ENCODE measurements at regions not wholly inside any gene's neighbourhood (a gene's known extent, or its start where the extent isn't known, plus 50 kb on each side); places are given as distances from the start of the nearest gene placed in this dataset.

GRCh38 chr22:44382116-44383038, 69.6 kb upstream of the SHISAL1 start:
- ChIA-PET POLR2A (no interaction called here), CTCF (no interaction called here)
- H3K36me3 ChIP-seq (ENCODE audit: control insufficient read depth in 2 of 3, insufficient read depth in 3 of 3, low read length in 3 of 3): no peaks in the 10 kb centered on the region
- no peak overlapping the region for H3K4me3 ChIP-seq (ENCODE audit: low read length)
- Mint-ChIP-seq H3K36me3 (no peaks in the 10 kb centered on the region), H3K9me3 (peaks cover 0 to 17% (median 5%) of the 10 kb centered on the region in 11 donors), H3K4me3 (no peak overlapping the region), H3K27me3 (peaks cover 0 to 29% (median 12%) of the 10 kb centered on the region in 5 donors), H3K27ac (no peak overlapping the region), H3K4me1 (no peaks in the 10 kb centered on the region)
- ATAC-seq: no peak
- DNase-seq: no peak
- no peaks in the 10 kb centered on the region for H3K27me3 ChIP-seq (ENCODE audit: control insufficient read depth in 2 of 2, insufficient read depth in 2 of 2, low read length in 2 of 2)
- H3K27ac ChIP-seq (ENCODE audit: low read depth, low read length): no peak overlapping the region
- intact Hi-C loops (cut with micrococcal nuclease): no loop called here
- H3K9me3 ChIP-seq (ENCODE audit: control insufficient read depth in 2 of 3, low read length in 3 of 3): no peaks in the 10 kb centered on the region
- H3K4me1 ChIP-seq (ENCODE audit: control insufficient read depth in 2 of 2, insufficient read depth in 2 of 2, low read length in 2 of 2): no peaks in the 10 kb centered on the region

DNA sequence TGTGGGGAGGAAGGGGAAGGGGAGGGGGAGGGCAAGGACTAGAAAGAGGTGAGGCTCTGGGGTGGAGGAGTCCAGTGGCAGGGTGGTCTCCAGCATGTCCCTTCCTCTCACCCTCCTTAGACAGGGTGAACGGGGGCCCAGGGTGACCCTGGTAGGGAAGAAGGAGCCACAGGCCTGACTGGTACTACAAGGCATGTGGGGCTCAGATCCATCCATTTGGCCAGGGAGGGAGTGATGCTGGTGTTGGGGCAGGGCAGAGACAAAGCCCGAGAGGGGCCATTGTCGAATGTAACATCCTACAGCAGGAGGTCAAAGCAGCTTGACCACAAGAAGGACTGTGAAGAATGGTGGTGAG, 69.0 kb upstream of the SHISAL1 start:
- Mint-ChIP-seq H3K9me3 (peaks cover 0 to 20% (median 5%) of the 10 kb centered on the region in 11 donors), H3K27ac (no peak overlapping the region), H3K4me3 (no peak overlapping the region), H3K27me3 (peaks cover 0 to 23% (median 11%) of the 10 kb centered on the region in 5 donors), H3K4me1 (no peaks in the 10 kb centered on the region), H3K36me3 (no peaks in the 10 kb centered on the region)
- no peaks in the 10 kb centered on the region for H3K9me3 ChIP-seq (ENCODE audit: control insufficient read depth in 2 of 3, low read length in 3 of 3)
- DNase-seq (no peak), ATAC-seq (no peak)
- no peaks in the 10 kb centered on the region for H3K36me3 ChIP-seq (ENCODE audit: control insufficient read depth in 2 of 3, insufficient read depth in 3 of 3, low read length in 3 of 3)
- H3K27me3 ChIP-seq (ENCODE audit: control insufficient read depth in 2 of 2, insufficient read depth in 2 of 2, low read length in 2 of 2): no peaks in the 10 kb centered on the region
- intact Hi-C loops (cut with micrococcal nuclease): no loop called here
- no peaks in the 10 kb centered on the region for H3K4me1 ChIP-seq (ENCODE audit: control insufficient read depth in 2 of 2, insufficient read depth in 2 of 2, low read length in 2 of 2)
- ChIA-PET CTCF (no interaction called here), POLR2A (no interaction called here)
- no peak overlapping the region for H3K27ac ChIP-seq (ENCODE audit: low read depth, low read length)
- no peak overlapping the region for H3K4me3 ChIP-seq (ENCODE audit: low read length)

DNA sequence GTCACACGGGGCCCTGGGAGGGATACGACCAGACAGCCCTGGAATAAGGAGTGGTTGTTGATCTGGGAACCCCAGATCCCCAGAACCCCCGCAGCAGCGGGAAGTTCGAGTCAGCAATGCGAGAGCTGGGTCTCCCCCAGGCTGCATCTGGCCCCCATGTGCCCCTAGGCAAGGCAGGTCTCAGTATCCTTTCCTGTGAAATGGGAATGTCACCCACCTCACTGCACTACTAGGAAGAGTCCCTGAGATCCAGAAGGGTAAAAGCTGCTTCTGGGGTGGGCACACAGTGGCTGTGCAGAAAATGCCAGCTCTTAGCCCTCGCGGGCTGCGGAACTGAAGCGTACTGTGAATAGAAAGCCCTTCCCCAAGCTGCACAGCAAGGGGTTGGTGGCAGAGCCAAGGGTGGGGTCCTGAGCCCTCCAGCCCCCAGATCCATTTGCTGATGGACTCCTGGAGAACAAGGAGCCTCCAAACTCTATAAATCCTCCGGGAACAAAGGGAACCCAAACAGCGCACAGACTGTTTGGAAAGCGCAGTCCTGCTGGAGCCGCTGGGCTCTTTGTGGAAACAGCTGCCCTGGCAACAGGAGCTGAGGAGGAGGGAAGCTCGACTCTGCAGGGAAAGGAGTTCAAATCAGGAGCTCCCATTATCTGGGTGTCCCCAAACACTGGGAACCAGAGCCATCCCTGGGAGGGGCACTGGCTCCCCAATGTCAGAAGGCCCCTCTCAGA, 68.2 kb upstream of the SHISAL1 start:
- DNase-seq (no peak), ATAC-seq (no peak)
- Mint-ChIP-seq H3K9me3 (peaks cover 0 to 25% (median 8%) of the 10 kb centered on the region in 11 donors), H3K36me3 (peaks cover 0 to 4% (median 0%) of the 10 kb centered on the region in 5 donors), H3K4me3 (no peak overlapping the region), H3K4me1 (no peaks in the 10 kb centered on the region), H3K27ac (no peak overlapping the region), H3K27me3 (peaks cover 0 to 22% (median 11%) of the 10 kb centered on the region in 5 donors)
- Histone ChIP-seq H3K27me3 (ENCODE audit: control insufficient read depth in 2 of 2, insufficient read depth in 2 of 2, low read length in 2 of 2) (no peaks in the 10 kb centered on the region), H3K36me3 (ENCODE audit: control insufficient read depth in 2 of 3, insufficient read depth in 3 of 3, low read length in 3 of 3) (no peaks in the 10 kb centered on the region), H3K27ac (ENCODE audit: low read depth, low read length) (no peak overlapping the region), H3K4me1 (ENCODE audit: control insufficient read depth in 2 of 2, insufficient read depth in 2 of 2, low read length in 2 of 2) (no peaks in the 10 kb centered on the region), H3K4me3 (ENCODE audit: low read length) (no peak overlapping the region), H3K9me3 (ENCODE audit: control insufficient read depth in 2 of 3, low read length in 3 of 3) (no peaks in the 10 kb centered on the region)
- ChIA-PET POLR2A (no interaction called here), CTCF (no interaction called here)
- intact Hi-C loops (cut with micrococcal nuclease): no loop called here

GRCh38 chr22:44379817-44380755, 67.3 kb upstream of the SHISAL1 start:
- H3K4me3 ChIP-seq (ENCODE audit: low read length): no peak overlapping the region
- peaks cover 0 to 6% (median 0%) of the 10 kb centered on the region in 3 experiments for H3K9me3 ChIP-seq (ENCODE audit: control insufficient read depth in 2 of 3, low read length in 3 of 3)
- H3K4me1 ChIP-seq (ENCODE audit: control insufficient read depth in 2 of 2, insufficient read depth in 2 of 2, low read length in 2 of 2): no peaks in the 10 kb centered on the region
- POLR2A ChIA-PET: no interaction called here
- ATAC-seq: no peak
- no peak for DNase-seq
- H3K4me1 Mint-ChIP-seq: no peaks in the 10 kb centered on the region
- peaks cover 0 to 34% (median 13%) of the 10 kb centered on the region in 11 donors for H3K9me3 Mint-ChIP-seq
- H3K36me3 ChIP-seq (ENCODE audit: control insufficient read depth in 2 of 3, insufficient read depth in 3 of 3, low read length in 3 of 3): no peaks in the 10 kb centered on the region
- H3K27ac Mint-ChIP-seq: no peak overlapping the region
- intact Hi-C loops (cut with micrococcal nuclease): no loop called here
- CTCF ChIA-PET: no interaction called here
- H3K27me3 ChIP-seq (ENCODE audit: control insufficient read depth in 2 of 2, insufficient read depth in 2 of 2, low read length in 2 of 2): no peaks in the 10 kb centered on the region
- peaks cover 5 to 27% (median 15%) of the 10 kb centered on the region in 5 donors for H3K27me3 Mint-ChIP-seq
- H3K36me3 Mint-ChIP-seq: peaks cover 0 to 11% (median 0%) of the 10 kb centered on the region in 5 donors
- H3K27ac ChIP-seq (ENCODE audit: low read depth, low read length): no peak overlapping the region
- H3K4me3 Mint-ChIP-seq: no peak overlapping the region

- H3K9me3 Mint-ChIP-seq: peaks cover 0 to 51% (median 18%) of the 10 kb centered on the region in 11 donors
- intact Hi-C loops (cut with micrococcal nuclease): no loop called here
- peaks cover 0 to 22% (median 0%) of the 10 kb centered on the region in 5 donors for H3K36me3 Mint-ChIP-seq
- POLR2A ChIA-PET: no interaction called here
- no peak overlapping the region for H3K4me3 Mint-ChIP-seq
- CTCF ChIA-PET: no interaction called here
- DNase-seq: no peak
- no peak overlapping the region for H3K27ac Mint-ChIP-seq
- H3K27me3 Mint-ChIP-seq: peaks cover 14 to 31% (median 16%) of the 10 kb centered on the region in 5 donors
- no peak for ATAC-seq
- no peaks in the 10 kb centered on the region for H3K4me1 ChIP-seq (ENCODE audit: control insufficient read depth in 2 of 2, insufficient read depth in 2 of 2, low read length in 2 of 2)
- peaks cover 0 to 12% (median 0%) of the 10 kb centered on the region in 3 experiments for H3K9me3 ChIP-seq (ENCODE audit: control insufficient read depth in 2 of 3, low read length in 3 of 3)
- no peaks in the 10 kb centered on the region for H3K27me3 ChIP-seq (ENCODE audit: control insufficient read depth in 2 of 2, insufficient read depth in 2 of 2, low read length in 2 of 2)
- no peaks in the 10 kb centered on the region for H3K4me1 Mint-ChIP-seq
- no peak overlapping the region for H3K27ac ChIP-seq (ENCODE audit: low read depth, low read length)
- H3K4me3 ChIP-seq (ENCODE audit: low read length): no peak overlapping the region
- H3K36me3 ChIP-seq (ENCODE audit: control insufficient read depth in 2 of 3, insufficient read depth in 3 of 3, low read length in 3 of 3): no peaks in the 10 kb centered on the region
These were observed 65.6 kb upstream of the SHISAL1 start for GRCh38 chr22:44378380-44378779.

DNA sequence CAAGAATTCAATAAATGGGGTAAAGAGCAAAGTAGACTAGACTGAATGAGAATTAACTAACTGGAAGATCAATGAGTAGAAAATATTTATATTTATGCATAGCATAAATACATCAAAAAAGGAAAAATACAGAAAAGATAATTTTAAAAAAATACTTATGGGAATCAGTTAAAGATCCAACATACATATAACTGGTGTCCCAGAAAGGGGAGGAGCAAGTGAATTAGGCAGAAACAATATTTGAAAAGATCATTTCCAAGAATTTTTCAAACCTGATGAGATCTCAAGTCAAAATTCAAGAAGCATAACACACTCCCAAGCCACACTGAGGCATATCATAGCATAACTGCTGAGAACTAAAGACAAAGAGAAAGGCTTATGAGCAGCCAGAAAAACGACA, 62.7 kb upstream of the SHISAL1 start:
- no peaks in the 10 kb centered on the region for H3K27me3 ChIP-seq (ENCODE audit: control insufficient read depth in 2 of 2, insufficient read depth in 2 of 2, low read length in 2 of 2)
- peaks cover 0 to 12% (median 0%) of the 10 kb centered on the region in 3 experiments for H3K9me3 ChIP-seq (ENCODE audit: control insufficient read depth in 2 of 3, low read length in 3 of 3)
- Mint-ChIP-seq H3K9me3 (peaks cover 0 to 54% (median 18%) of the 10 kb centered on the region in 11 donors), H3K4me1 (no peaks in the 10 kb centered on the region), H3K4me3 (no peak overlapping the region), H3K36me3 (peaks cover 0 to 22% (median 0%) of the 10 kb centered on the region in 5 donors), H3K27me3 (peaks cover 14 to 22% (median 16%) of the 10 kb centered on the region in 5 donors), H3K27ac (no peak overlapping the region)
- H3K4me1 ChIP-seq (ENCODE audit: control insufficient read depth in 2 of 2, insufficient read depth in 2 of 2, low read length in 2 of 2): no peaks in the 10 kb centered on the region
- ATAC-seq (no peak), DNase-seq (no peak)
- ChIA-PET CTCF (no interaction called here), POLR2A (no interaction called here)
- H3K4me3 ChIP-seq (ENCODE audit: low read length): no peak overlapping the region
- H3K27ac ChIP-seq (ENCODE audit: low read depth, low read length): no peak overlapping the region
- H3K36me3 ChIP-seq (ENCODE audit: control insufficient read depth in 2 of 3, insufficient read depth in 3 of 3, low read length in 3 of 3): no peaks in the 10 kb centered on the region
- intact Hi-C loops (cut with micrococcal nuclease): no loop called here
